ENCODE measurements at regions not wholly inside any gene's neighbourhood (a gene's known extent, or its start where the extent isn't known, plus 50 kb on each side); places are given as distances from the start of the nearest gene placed in this dataset.

DNA sequence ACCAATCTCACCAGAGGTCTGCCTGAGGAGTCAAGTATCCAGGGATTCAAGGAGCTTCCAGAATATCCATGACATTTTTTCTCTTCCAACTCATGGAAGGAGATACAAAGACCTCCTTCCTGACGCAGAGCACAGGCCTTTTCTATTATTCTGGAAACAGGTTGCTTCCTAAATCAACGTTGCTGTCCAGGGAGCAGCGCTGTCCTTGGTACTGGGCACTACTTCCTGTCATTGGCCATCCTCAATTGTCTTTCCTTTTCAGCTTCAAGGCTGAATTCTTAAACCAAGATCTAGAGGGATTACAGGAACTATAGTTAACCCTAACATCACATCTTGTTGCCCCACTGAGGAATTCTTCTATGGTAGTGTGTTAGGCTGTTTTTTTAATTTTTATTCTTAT is 50.4 kb upstream of the TBC1D21 start:
- WGBS, 2 donors (ENCODE audit: low coverage in 1 of 2) = 17 to 18% methylated on average over 2 to 3 of the region's 3 CpGs
- Histone ChIP-seq H3K36me3 (no peaks in the 10 kb centered on the region), H3K4me3 (no peak overlapping the region)

More for the DNA sequence above, 50.4 kb upstream of the TBC1D21 start:
- TF ChIP-seq, protein P1, sequence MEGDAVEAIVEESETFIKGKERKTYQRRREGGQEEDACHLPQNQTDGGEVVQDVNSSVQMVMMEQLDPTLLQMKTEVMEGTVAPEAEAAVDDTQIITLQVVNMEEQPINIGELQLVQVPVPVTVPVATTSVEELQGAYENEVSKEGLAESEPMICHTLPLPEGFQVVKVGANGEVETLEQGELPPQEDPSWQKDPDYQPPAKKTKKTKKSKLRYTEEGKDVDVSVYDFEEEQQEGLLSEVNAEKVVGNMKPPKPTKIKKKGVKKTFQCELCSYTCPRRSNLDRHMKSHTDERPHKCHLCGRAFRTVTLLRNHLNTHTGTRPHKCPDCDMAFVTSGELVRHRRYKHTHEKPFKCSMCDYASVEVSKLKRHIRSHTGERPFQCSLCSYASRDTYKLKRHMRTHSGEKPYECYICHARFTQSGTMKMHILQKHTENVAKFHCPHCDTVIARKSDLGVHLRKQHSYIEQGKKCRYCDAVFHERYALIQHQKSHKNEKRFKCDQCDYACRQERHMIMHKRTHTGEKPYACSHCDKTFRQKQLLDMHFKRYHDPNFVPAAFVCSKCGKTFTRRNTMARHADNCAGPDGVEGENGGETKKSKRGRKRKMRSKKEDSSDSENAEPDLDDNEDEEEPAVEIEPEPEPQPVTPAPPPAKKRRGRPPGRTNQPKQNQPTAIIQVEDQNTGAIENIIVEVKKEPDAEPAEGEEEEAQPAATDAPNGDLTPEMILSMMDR (IDR thresholded peaks at IDR 0.05) = no peak
- no peak for TF ChIP-seq POLR2A (IDR thresholded peaks at IDR 0.05)
- TF ChIP-seq POLR2AphosphoS5 (IDR thresholded peaks at IDR 0.05) = no peak
- TF ChIP-seq EP300 (IDR thresholded peaks at IDR 0.05) = no peak
- Histone ChIP-seq H3K27ac (no peak overlapping the region), H3K9me3 (no peaks in the 10 kb centered on the region), H3K4me1 (no peaks in the 10 kb centered on the region), H3K27me3 (peaks cover 10% of the 10 kb centered on the region)
- no peak for ATAC-seq

Measured in gastroesophageal sphincter (tissue), 4 donors.